ENCODE measurements at regions not wholly inside any gene's neighbourhood (a gene's known extent, or its start where the extent isn't known, plus 50 kb on each side); places are given as distances from the start of the nearest gene placed in this dataset.

DNA sequence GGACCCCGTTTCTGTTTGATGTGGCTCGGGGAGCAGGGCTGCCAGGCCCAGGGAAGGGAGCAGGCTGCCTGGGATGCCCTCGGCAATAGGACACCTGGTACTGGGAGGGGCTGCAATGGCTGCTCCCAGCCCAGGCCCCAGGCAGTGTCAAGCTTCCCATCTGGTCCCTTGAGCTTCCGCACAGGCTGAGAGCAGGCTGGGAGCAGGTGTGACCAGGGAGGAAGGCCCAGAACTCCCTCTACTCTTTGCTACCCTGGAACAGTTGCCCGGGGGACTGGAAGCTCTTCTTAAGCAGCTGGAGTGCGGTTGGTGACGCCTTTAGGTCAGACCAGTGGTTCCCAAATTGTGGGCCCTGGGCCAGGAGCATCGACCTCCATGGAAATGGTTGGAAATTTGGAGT, 186.9 kb downstream of the GADD45G start:
- Histone ChIP-seq H3K4me3 (ENCODE audit: low read depth, low read length) (no peak overlapping the region), H3K4me1 (no peaks in the 10 kb centered on the region), H3K27me3 (no peaks in the 10 kb centered on the region), H3K9me3 (no peaks in the 10 kb centered on the region), H3K36me3 (no peaks in the 10 kb centered on the region)
- TF ChIP-seq, protein P1, sequence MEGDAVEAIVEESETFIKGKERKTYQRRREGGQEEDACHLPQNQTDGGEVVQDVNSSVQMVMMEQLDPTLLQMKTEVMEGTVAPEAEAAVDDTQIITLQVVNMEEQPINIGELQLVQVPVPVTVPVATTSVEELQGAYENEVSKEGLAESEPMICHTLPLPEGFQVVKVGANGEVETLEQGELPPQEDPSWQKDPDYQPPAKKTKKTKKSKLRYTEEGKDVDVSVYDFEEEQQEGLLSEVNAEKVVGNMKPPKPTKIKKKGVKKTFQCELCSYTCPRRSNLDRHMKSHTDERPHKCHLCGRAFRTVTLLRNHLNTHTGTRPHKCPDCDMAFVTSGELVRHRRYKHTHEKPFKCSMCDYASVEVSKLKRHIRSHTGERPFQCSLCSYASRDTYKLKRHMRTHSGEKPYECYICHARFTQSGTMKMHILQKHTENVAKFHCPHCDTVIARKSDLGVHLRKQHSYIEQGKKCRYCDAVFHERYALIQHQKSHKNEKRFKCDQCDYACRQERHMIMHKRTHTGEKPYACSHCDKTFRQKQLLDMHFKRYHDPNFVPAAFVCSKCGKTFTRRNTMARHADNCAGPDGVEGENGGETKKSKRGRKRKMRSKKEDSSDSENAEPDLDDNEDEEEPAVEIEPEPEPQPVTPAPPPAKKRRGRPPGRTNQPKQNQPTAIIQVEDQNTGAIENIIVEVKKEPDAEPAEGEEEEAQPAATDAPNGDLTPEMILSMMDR (IDR thresholded peaks at IDR 0.05; ENCODE audit: low read depth, low read length), result no peak
- peak; percentile 33 for DNase-seq

GRCh38 chr9:89792189-89793123, 187.6 kb downstream of the GADD45G start:
- no peaks in the 10 kb centered on the region for H3K27me3 ChIP-seq
- no peaks in the 10 kb centered on the region for H3K36me3 ChIP-seq
- H3K4me1 ChIP-seq, result no peaks in the 10 kb centered on the region
- H3K4me3 ChIP-seq (ENCODE audit: low read depth, low read length), result no peak overlapping the region
- no peaks in the 10 kb centered on the region for H3K9me3 ChIP-seq
- TF ChIP-seq, protein P1 (IDR thresholded peaks at IDR 0.05; ENCODE audit: low read depth, low read length), result no peak
- no peak for DNase-seq

GRCh38 chr9:89793124-89793495, 188.3 kb downstream of the GADD45G start:
- H3K27me3 ChIP-seq, result no peaks in the 10 kb centered on the region
- H3K4me1 ChIP-seq, result no peaks in the 10 kb centered on the region
- H3K4me3 ChIP-seq (ENCODE audit: low read depth, low read length), result no peak overlapping the region
- H3K36me3 ChIP-seq, result no peaks in the 10 kb centered on the region
- TF ChIP-seq, protein P1 (IDR thresholded peaks at IDR 0.05; ENCODE audit: low read depth, low read length), result no peak
- no peaks in the 10 kb centered on the region for H3K9me3 ChIP-seq
- DNase-seq, result no peak

- no peaks in the 10 kb centered on the region for H3K27me3 ChIP-seq
- H3K4me1 ChIP-seq, result no peaks in the 10 kb centered on the region
- DNase-seq, result no peak
- TF ChIP-seq, protein P1 (IDR thresholded peaks at IDR 0.05; ENCODE audit: low read depth, low read length), result no peak
- H3K4me3 ChIP-seq (ENCODE audit: low read depth, low read length), result no peak overlapping the region
- no peaks in the 10 kb centered on the region for H3K36me3 ChIP-seq
- no peaks in the 10 kb centered on the region for H3K9me3 ChIP-seq
Observed at GRCh38 chr9:89793551-89793950, 188.7 kb downstream of the GADD45G start.

DNA sequence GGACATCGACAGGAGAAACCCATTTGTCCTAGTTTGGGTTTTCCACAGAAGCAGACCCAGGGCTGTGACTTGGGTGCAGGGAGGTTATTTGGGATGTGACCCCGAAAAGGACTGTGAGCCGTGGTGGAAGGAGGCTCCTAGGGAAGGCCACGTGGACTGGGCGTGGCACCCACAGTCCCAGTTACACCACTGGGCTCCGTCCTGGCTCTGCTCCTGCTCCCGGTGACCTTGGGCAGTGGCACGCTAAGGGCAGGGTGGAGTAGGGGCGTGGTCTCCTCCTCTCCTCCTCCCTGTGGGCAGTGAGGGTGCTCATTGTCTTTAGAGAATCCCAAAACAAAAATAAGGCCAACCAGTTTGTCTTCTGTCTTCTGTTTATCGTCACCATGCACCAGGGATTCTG, 190.1 kb downstream of the GADD45G start:
- TF ChIP-seq, protein P1 (IDR thresholded peaks at IDR 0.05; ENCODE audit: low read depth, low read length), result no peak
- Histone ChIP-seq H3K4me1 (no peaks in the 10 kb centered on the region), H3K27me3 (no peaks in the 10 kb centered on the region), H3K9me3 (no peaks in the 10 kb centered on the region), H3K4me3 (ENCODE audit: low read depth, low read length) (no peak overlapping the region), H3K36me3 (no peaks in the 10 kb centered on the region)
- no peak for DNase-seq

DNA sequence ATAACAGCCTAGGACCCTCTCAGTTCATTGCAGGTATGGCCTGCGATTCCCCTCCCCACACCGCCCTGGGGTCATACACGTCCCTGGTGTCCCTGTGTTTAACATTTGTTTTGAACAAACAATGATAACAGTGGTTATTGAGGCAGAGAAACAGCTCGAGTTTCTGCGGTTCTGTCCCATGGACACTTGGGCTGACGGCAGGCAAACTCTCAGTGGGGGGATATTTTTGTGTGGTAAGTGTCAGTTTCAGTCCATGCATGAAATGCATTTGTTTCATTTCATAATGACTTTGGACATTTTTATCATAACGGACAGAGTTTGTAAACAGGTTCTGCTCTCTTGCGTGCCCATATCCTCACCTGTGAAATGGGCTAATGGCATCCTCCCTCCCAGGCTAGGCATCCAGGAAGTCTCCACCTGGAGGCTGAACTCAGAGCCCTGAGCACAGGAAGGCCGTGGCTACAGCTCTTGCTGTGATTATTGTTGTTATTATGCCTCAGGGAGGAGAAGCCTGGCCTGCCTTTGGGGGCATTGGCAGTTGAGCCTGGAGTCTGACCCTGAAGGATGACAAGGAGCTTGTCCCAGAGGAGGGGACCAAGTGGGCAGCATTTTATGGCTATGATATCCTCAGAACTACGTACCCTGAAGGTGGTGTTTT, 190.9 kb downstream of the GADD45G start:
- H3K36me3 ChIP-seq, result no peaks in the 10 kb centered on the region
- H3K9me3 ChIP-seq, result no peaks in the 10 kb centered on the region
- H3K4me1 ChIP-seq, result no peaks in the 10 kb centered on the region
- no peaks in the 10 kb centered on the region for H3K27me3 ChIP-seq
- no peak for DNase-seq
- H3K4me3 ChIP-seq (ENCODE audit: low read depth, low read length), result no peak overlapping the region
- TF ChIP-seq, protein P1 (IDR thresholded peaks at IDR 0.05; ENCODE audit: low read depth, low read length), result no peak
